ENCODE measurements at regions not wholly inside any gene's neighbourhood (a gene's known extent, or its start where the extent isn't known, plus 50 kb on each side); places are given as distances from the start of the nearest gene placed in this dataset.
A peak's percentile ranks its signal among the peaks of the same experiment; 100 is the strongest.

- no peak for TF ChIP-seq CTCF (IDR thresholded peaks at IDR 0.05; ENCODE audit: low read depth, low read length, missing control alignments)
- no peak for DNase-seq (ENCODE audit: low read depth)
- no peak overlapping the region for H3K4me3 ChIP-seq (ENCODE audit: low read depth, low read length)
These were observed 305.4 kb upstream of the MSX2 start for GRCh38 chr5:174418809-174419539.

- peak; percentile 97 for TF ChIP-seq CTCF (IDR thresholded peaks at IDR 0.05; ENCODE audit: low read depth, low read length, missing control alignments)
- H3K4me3 ChIP-seq (ENCODE audit: low read depth, low read length), result no peak overlapping the region
- DNase-seq (ENCODE audit: low read depth), result peak; percentile 51
These were observed 304.7 kb upstream of the MSX2 start for GRCh38 chr5:174419540-174420132.

GRCh38 chr5:174420651-174421407 lies 303.6 kb upstream of the MSX2 start:
- no peak for DNase-seq (ENCODE audit: low read depth)
- TF ChIP-seq CTCF (IDR thresholded peaks at IDR 0.05; ENCODE audit: low read depth, low read length, missing control alignments), result no peak

GRCh38 chr5:174421408-174421805 lies 303.0 kb upstream of the MSX2 start:
- TF ChIP-seq CTCF (IDR thresholded peaks at IDR 0.05; ENCODE audit: low read depth, low read length, missing control alignments), result no peak
- no peak for DNase-seq (ENCODE audit: low read depth)
- no peak overlapping the region for H3K4me3 ChIP-seq (ENCODE audit: low read depth, low read length)

More at GRCh38 chr5:174420651-174421407, 303.6 kb upstream of the MSX2 start:
- H3K4me3 ChIP-seq (ENCODE audit: low read depth, low read length), result no peak overlapping the region

- no peak overlapping the region for H3K4me3 ChIP-seq (ENCODE audit: low read depth, low read length)
- no peak for DNase-seq (ENCODE audit: low read depth)
- TF ChIP-seq CTCF (IDR thresholded peaks at IDR 0.05; ENCODE audit: low read depth, low read length, missing control alignments), result no peak
These were observed 300.8 kb upstream of the MSX2 start for GRCh38 chr5:174423558-174423957.

- H3K4me3 ChIP-seq (ENCODE audit: low read depth, low read length), result no peak overlapping the region
- TF ChIP-seq CTCF (IDR thresholded peaks at IDR 0.05; ENCODE audit: low read depth, low read length, missing control alignments), result no peak
- no peak for DNase-seq (ENCODE audit: low read depth)
These were observed 299.9 kb upstream of the MSX2 start for GRCh38 chr5:174424219-174425053.

All from GM12864 (cell line).